ENCODE measurements at regions not wholly inside any gene's neighbourhood (a gene's known extent, or its start where the extent isn't known, plus 50 kb on each side); places are given as distances from the start of the nearest gene placed in this dataset.

GRCh38 chr15:69909719-69910444, 187.8 kb downstream of the TLE3 start:
- TF ChIP-seq SIN3A (IDR thresholded peaks at IDR 0.05; ENCODE audit: borderline replicate concordance, low read depth, low read length) (no peak), POLR2AphosphoS5 (IDR thresholded peaks at IDR 0.05; ENCODE audit: low read depth, low read length) (no peak), TAF1 (IDR thresholded peaks at IDR 0.05; ENCODE audit: borderline replicate concordance, low read depth, low read length) (no peak), CTCF (IDR thresholded peaks at IDR 0.05) (no peak), PBX3 (IDR thresholded peaks at IDR 0.05) (no peak), MEF2A (IDR thresholded peaks at IDR 0.05; ENCODE audit: borderline replicate concordance, low read depth) (no peak), EP300 (IDR thresholded peaks at IDR 0.05; ENCODE audit: borderline replicate concordance in 1 of 2, low read depth in 1 of 2, low read length in 1 of 2) (no peak), GABPA (IDR thresholded peaks at IDR 0.05; ENCODE audit: low read depth) (no peak), JUND (IDR thresholded peaks at IDR 0.05) (no peak), NRF1 (IDR thresholded peaks at IDR 0.05; ENCODE audit: low read depth, low read length) (no peak), RFX5 (IDR thresholded peaks at IDR 0.05; ENCODE audit: low read length) (no peak), REST (IDR thresholded peaks at IDR 0.05; ENCODE audit: low read depth, low read length) (no peak), TCF12 (IDR thresholded peaks at IDR 0.05) (no peak)

Data from SK-N-SH (cell line).